Uterus (tissue), 2 donors: ENCODE measurements at regions not wholly inside any gene's neighbourhood (a gene's known extent, or its start where the extent isn't known, plus 50 kb on each side); places are given as distances from the start of the nearest gene placed in this dataset.

Source experiments
- CTCF ChIP-seq, 4 experiments: fragments of 200-600 bp in 2 of 4; fragments of 450-650 bp in 2 of 4; sonication (generic) in 2 of 4; IDR thresholded peaks; one replicate each; pipeline ENCODE4 v1.5.1; 2016 to 2019; ENCODE audit warnings: antibody characterized with exemption in 4 of 4, mild to moderate bottlenecking in 2 of 4, moderate library complexity in 1 of 4
- POLR2A ChIP-seq, 2 donors: fragments of 450-650 bp; IDR thresholded peaks; one replicate each; pipeline ENCODE4 v1.6.1; 2016; ENCODE audit warnings: antibody characterized with exemption in 2 of 2, mild to moderate bottlenecking in 1 of 2, moderate library complexity in 1 of 2

- TF ChIP-seq CTCF (IDR thresholded peaks at IDR 0.05), result no peak
- TF ChIP-seq POLR2A (IDR thresholded peaks at IDR 0.05), result no peak
Observed at GRCh38 chr6:140601021-140601808, 1226.8 kb upstream of the CITED2 start.
